ENCODE measurements at regions not wholly inside any gene's neighbourhood (a gene's known extent, or its start where the extent isn't known, plus 50 kb on each side); places are given as distances from the start of the nearest gene placed in this dataset.

GRCh38 chr6:163779727-163780284 lies 365.3 kb downstream of the QKI start (continued):
- TF ChIP-seq REST (IDR thresholded peaks at IDR 0.05; ENCODE audit: borderline replicate concordance) (no peak), REST (CRISPR knock-in tag; IDR thresholded peaks at IDR 0.05; ENCODE audit: low read depth) (no peak), EHMT2 (IDR thresholded peaks at IDR 0.05) (no peak), ZBTB12 (CRISPR knock-in tag; IDR thresholded peaks at IDR 0.05) (no peak), ZNF512 (tag; IDR thresholded peaks at IDR 0.05) (no peak), NELFE (IDR thresholded peaks at IDR 0.05; ENCODE audit: insufficient read depth, insufficient read length) (no peak), BCOR (IDR thresholded peaks at IDR 0.05) (no peak), ZNF384 (IDR thresholded peaks at IDR 0.05; ENCODE audit: low read depth, low read length) (no peak), ZNF584 (CRISPR knock-in tag; IDR thresholded peaks at IDR 0.05; ENCODE audit: low read depth) (no peak), ZNF431 (CRISPR knock-in tag; IDR thresholded peaks at IDR 0.05) (no peak), NFIX (CRISPR knock-in tag; IDR thresholded peaks at IDR 0.05; ENCODE audit: low read depth) (no peak), ZBTB7A (IDR thresholded peaks at IDR 0.05; ENCODE audit: borderline replicate concordance, control insufficient read depth, low read depth, low read length) (no peak), POLR2G (IDR thresholded peaks at IDR 0.05; ENCODE audit: low read depth, low read length) (no peak), RFX7 (CRISPR knock-in tag; IDR thresholded peaks at IDR 0.05) (no peak), LEF1 (IDR thresholded peaks at IDR 0.05) (no peak), HMGXB4 (CRISPR knock-in tag; IDR thresholded peaks at IDR 0.05) (no peak), POLR2AphosphoS2 (IDR thresholded peaks at IDR 0.05; ENCODE audit: low read length) (no peak), MXI1 (IDR thresholded peaks at IDR 0.05; ENCODE audit: low read depth, low read length) (no peak)

Data from K562 (cell line).